Smooth muscle cell (in vitro differentiated cells): ENCODE measurements at regions not wholly inside any gene's neighbourhood (a gene's known extent, or its start where the extent isn't known, plus 50 kb on each side); places are given as distances from the start of the nearest gene placed in this dataset.
"Not testable (repeated sequence)": the region's sequence is repeated elsewhere in the genome, so short reads cannot be mapped to it uniquely, and the experiment has no call there.

Source experiments
- DNase-seq: peaks from one replicate; lab custom pipeline; 2025; ENCODE audit not compliant: unreplicated experiment; lab: John Stamatoyannopoulos, UW
- H2AFZ ChIP-seq: fragments of 200-600 bp; sonication (generic); 2 replicates; pipeline ENCODE4 v1.6.0; 2016; ENCODE audit warnings: antibody characterized with exemption, low read depth, mild to moderate bottlenecking
- H3F3A ChIP-seq: fragments of 200-600 bp; sonication (generic); 2 replicates; pipeline ENCODE4 v1.6.0; 2017; ENCODE audit warnings: antibody characterized with exemption, low read depth
- H3K27ac ChIP-seq: fragments of 200-600 bp; sonication (generic); 2 replicates; pipeline ENCODE4 v1.5.1; 2016; ENCODE audit warnings: low read depth, mild to moderate bottlenecking
- H3K27me3 ChIP-seq: fragments of 200-600 bp; sonication (generic); 2 replicates; pipeline ENCODE4 v1.6.1; 2016; ENCODE audit warnings: low read depth, mild to moderate bottlenecking
- H3K36me3 ChIP-seq: fragments of 200-600 bp; sonication (generic); 2 replicates; pipeline ENCODE4 v1.5.1; 2016; ENCODE audit warnings: low read depth
- H3K4me1 ChIP-seq: fragments of 200-600 bp; sonication (generic); 2 replicates; pipeline ENCODE4 v1.5.1; 2016; ENCODE audit warnings: low read depth
- H3K4me2 ChIP-seq: fragments of 200-600 bp; sonication (generic); 2 replicates; pipeline ENCODE4 v1.6.0; 2016; ENCODE audit warnings: mild to moderate bottlenecking
- H3K4me3 ChIP-seq: fragments of 200-600 bp; sonication (generic); 2 replicates; pipeline ENCODE4 v1.5.1; 2016; ENCODE audit warnings: mild to moderate bottlenecking
- H3K79me2 ChIP-seq: fragments of 200-600 bp; sonication (generic); 2 replicates; pipeline ENCODE4 v1.6.0; 2016; ENCODE audit warnings: low read depth, mild to moderate bottlenecking
- H3K9ac ChIP-seq: fragments of 200-600 bp; sonication (generic); 2 replicates; pipeline ENCODE4 v1.6.0; 2016; ENCODE audit warnings: low read depth
- H3K9me3 ChIP-seq: fragments of 200-600 bp; sonication (generic); replicated peaks from 2 replicates; pipeline ENCODE4 v1.5.1; 2016; ENCODE audit warnings: low read depth
- H4K20me1 ChIP-seq: fragments of 200-600 bp; sonication (generic); 2 replicates; pipeline ENCODE4 v1.6.0; 2016; ENCODE audit warnings: low read depth
- CTCF ChIP-seq: fragments of 200-600 bp; sonication (generic); IDR thresholded peaks from 2 replicates; pipeline ENCODE4 v1.5.1; 2017; ENCODE audit warnings: borderline replicate concordance, mild to moderate bottlenecking, antibody characterized with exemption; ENCODE audit not compliant: insufficient read depth, poor library complexity, severe bottlenecking
- WGBS: methylation state at CpG from one replicate; pipeline ENCODE4 v1.1.7; 2016; ENCODE audit warnings: low lambda C conversion rate; 5-methylcytosine and 5-hydroxymethylcytosine counted together

DNA sequence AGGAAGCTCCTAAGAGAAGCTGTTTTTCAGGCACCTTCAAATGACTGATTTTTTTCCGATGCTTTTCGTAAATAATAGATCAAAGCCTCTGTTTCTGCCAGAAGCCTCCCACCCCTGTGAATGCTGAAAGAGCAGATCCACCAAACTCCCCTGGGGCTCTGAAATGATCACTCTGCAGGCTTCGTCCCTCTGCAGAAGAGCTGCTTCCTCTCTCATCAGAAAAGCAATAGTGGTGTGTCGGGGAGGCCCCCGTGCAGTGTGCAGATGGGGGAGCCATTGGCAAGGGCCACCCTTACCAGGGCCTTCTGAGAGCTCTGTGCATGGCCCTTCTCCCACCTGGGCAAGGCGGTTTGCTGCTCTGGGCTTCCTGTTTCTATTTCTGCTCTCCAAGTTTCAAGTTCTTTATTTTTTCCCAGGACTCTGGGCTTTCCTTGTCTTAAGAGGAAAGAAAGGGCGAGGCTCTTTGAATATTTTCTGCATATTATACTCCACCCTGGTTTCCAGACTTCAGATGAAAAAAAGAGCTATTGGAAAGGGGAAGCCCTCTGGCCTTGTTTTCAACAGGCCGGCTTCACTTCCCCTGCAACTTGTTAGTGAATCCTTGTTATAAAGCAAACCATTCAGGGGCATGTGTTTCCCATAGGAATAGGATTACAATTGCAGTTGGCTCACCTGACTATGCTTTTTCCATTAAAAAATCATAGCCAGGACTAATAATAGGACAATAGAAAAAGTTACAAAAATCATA, 155.2 kb downstream of the TTLL2 start:
- Histone ChIP-seq H3K79me2 (no peaks in the 10 kb centered on the region), H3K4me3 (no peak overlapping the region), H3K9ac (no peak overlapping the region), H3K27ac (no peak overlapping the region), H3K36me3 (no peaks in the 10 kb centered on the region), H3K9me3 (no peaks in the 10 kb centered on the region), H3K4me2 (no peak overlapping the region), H3F3A (no peaks in the 10 kb centered on the region), H3K27me3 (no peaks in the 10 kb centered on the region), H4K20me1 (no peaks in the 10 kb centered on the region), H3K4me1 (no peaks in the 10 kb centered on the region), H2AFZ (no peak overlapping the region)
- no peak for TF ChIP-seq CTCF
- WGBS: 73% methylated on average over 8 of the region's 8 CpGs
- no peak for DNase-seq

DNA sequence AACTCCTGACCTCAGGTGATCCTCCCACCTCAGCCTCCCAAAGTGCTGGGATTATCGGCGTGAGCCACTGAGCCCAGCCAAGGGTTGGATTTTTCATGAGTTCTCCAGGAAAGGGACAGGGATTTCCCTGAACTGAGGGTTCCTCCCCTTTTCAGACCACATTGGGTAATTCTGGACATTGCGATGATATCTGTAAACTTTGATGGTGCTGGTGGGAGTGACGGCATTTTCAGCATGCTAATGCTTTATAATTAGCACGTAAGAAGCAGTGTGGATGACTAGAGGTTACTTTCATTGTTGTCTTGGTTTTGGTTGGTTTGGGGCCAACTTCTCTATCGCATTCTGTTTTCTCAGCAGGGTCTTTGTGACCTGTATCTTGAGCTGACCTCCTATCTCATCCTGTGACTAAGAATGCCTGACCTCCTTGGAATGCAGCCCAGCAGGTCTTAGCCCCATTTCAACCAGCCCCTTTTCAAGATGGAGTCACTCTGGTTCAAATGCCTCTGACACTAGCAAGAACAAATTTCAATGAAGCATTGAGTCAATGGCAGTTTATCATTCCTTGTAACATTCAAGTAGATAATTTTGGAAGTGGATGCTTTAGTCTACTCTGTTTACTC, 156.5 kb downstream of the TTLL2 start:
- H3K4me2 ChIP-seq: no peak overlapping the region
- no peaks in the 10 kb centered on the region for H3K36me3 ChIP-seq
- H3K9ac ChIP-seq: no peak overlapping the region
- H3F3A ChIP-seq: no peaks in the 10 kb centered on the region
- no peaks in the 10 kb centered on the region for H3K9me3 ChIP-seq
- no peaks in the 10 kb centered on the region for H4K20me1 ChIP-seq
- no peak overlapping the region for H3K27ac ChIP-seq
- H2AFZ ChIP-seq: no peak overlapping the region
- TF ChIP-seq CTCF: no peak
- WGBS: 85% methylated on average over 6 of the region's 6 CpGs
- H3K4me1 ChIP-seq: no peaks in the 10 kb centered on the region
- no peak overlapping the region for H3K4me3 ChIP-seq
- no peaks in the 10 kb centered on the region for H3K79me2 ChIP-seq
- H3K27me3 ChIP-seq: no peaks in the 10 kb centered on the region
- no peak for DNase-seq

DNA sequence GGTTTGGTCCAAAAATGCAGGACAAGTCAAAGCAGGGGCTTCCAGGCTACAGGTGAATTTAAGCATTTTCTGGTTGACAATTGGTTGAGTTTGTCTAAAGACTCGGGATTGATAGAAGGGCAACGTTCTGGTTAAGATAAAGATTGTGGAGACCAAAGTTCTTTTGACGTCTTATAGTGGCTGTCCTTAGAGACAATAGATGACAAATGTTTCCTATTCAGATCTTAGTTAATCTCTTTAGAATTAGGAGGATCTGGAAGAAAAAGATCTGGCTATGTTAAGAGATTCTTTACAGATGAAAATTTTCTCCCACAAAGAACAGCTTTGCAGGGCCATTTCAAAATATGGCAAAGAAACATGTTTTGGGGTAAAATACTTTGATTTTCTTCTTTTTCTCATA, 157.9 kb downstream of the TTLL2 start:
- H3K36me3 ChIP-seq, H3F3A ChIP-seq, H3K9me3 ChIP-seq, H3K4me3 ChIP-seq, H3K79me2 ChIP-seq, H2AFZ ChIP-seq, H3K27ac ChIP-seq, H3K4me1 ChIP-seq, H4K20me1 ChIP-seq, H3K4me2 ChIP-seq, H3K9ac ChIP-seq, DNase-seq, H3K27me3 ChIP-seq: not testable (repeated sequence)
- 74% methylated on average over 3 of the region's 3 CpGs for WGBS

- Histone ChIP-seq H3K9me3 (no peaks in the 10 kb centered on the region), H3K4me2 (peak overlapping the region; percentile 47), H3K9ac (no peak overlapping the region), H4K20me1 (no peaks in the 10 kb centered on the region), H3K36me3 (no peaks in the 10 kb centered on the region), H3F3A (no peaks in the 10 kb centered on the region), H3K4me1 (no peaks in the 10 kb centered on the region), H3K27me3 (no peaks in the 10 kb centered on the region), H3K79me2 (no peaks in the 10 kb centered on the region), H3K27ac (no peak overlapping the region), H3K4me3 (no peak overlapping the region), H2AFZ (no peak overlapping the region)
- TF ChIP-seq CTCF: peak; percentile 72
- WGBS: 85% methylated on average over 16 of the region's 16 CpGs
- no peak for DNase-seq
These were observed 160.5 kb downstream of the TTLL2 start for GRCh38 chr6:167485186-167485978.
